Head of caudate nucleus (tissue), 42 donors: ENCODE measurements at regions not wholly inside any gene's neighbourhood (a gene's known extent, or its start where the extent isn't known, plus 50 kb on each side); places are given as distances from the start of the nearest gene placed in this dataset.
"Not testable (repeated sequence)": the region's sequence is repeated elsewhere in the genome, so short reads cannot be mapped to it uniquely, and the experiment has no call there.

ENCODE experiments used
- DNase-seq, 42 donors: peaks; one replicate each; pipeline versions ENCODE4 v3.0.0 to v3.0.0-alpha.2; 2020 to 2021; ENCODE audit warnings: mixed read lengths in 7 of 42
- intact Hi-C: fragments of 100-400 bp; cut with DNase I; formaldehyde crosslinking; loops from one replicate; pipeline ENCODE4 v1.15.0; 2022

DNA sequence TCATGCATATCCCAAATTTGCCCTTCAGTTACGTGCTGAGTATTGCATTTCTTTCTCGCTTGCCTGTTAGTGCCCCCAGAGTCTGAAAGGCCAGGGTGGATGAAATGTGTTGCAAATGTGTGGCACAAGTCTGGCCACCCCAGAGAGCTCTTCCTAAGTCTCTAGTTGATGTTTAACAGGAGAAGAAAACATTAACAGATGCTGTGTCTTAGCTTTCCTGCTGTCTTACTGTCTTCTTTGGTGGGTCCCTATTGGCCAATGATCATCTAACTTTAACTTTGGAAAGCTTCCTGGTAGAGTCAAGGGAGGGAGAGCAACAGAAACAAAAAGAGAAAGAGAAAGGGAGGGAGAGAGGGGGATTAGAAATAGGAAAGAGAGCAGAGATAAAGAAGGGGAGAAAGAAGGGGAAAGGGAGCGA lies 76.7 kb upstream of the P3H2 start:
- DNase-seq, result no peak
- intact Hi-C loops, result no loop called here

DNA sequence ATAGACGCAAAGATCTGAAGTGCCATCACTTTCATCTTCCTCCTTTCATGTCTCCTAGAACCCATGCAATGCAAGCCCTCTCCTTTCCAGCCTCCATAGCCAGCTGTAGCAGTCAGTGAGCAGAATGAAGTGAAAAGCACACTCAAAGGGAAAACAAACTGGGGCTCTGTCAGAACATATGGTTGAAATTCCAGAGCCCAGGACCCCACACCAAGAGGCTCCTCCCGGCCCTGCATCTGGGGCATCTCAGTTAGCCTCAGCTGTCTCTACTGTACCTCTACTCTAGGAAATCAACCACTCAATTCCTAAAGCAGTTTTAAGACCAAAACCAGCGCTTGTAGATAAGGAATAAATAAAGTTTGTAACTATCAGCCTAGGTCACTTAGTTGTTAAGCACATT lies 73.8 kb upstream of the P3H2 start:
- intact Hi-C loops, result no loop called here
- no peak for DNase-seq

DNA sequence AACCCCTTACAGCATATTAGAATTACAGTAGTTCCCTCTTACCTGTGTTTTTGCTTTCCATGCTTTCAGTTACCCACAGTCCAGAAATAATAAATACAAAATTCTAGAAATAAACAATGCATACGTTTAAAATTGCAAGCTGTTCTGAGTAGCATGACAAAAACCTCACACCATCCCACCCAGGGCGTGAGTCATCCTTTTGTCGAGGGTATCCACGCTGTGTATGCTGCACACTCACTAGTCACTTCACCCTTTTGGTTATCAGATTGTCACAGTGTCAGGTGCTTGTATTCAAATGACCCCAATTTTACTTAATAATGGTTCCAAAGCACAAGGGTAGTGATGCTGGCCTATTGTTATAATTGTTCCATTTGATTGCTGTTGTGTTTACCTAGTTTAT lies 72.5 kb upstream of the P3H2 start:
- intact Hi-C loops, result no loop called here
- no peak for DNase-seq

DNA sequence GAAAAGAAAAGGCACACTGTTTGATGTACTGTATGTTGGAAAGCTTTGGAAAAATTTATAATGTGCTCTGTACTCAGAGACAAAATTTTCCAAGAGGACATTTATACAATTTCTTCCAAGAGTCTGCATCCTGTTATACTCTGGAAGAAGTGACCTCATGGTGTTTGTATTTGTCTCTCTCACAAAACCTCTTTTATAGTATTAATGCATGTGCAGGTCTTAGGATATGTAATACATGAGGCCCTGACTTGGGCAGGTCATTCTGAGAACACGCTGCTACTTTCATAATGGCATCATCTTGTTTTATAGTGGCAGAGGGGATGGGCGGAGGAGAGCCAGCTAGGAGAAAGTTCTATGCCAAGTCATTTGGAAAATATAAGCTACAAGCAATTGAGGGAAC lies 72.0 kb upstream of the P3H2 start:
- intact Hi-C loops, result no loop called here
- no peak for DNase-seq

DNA sequence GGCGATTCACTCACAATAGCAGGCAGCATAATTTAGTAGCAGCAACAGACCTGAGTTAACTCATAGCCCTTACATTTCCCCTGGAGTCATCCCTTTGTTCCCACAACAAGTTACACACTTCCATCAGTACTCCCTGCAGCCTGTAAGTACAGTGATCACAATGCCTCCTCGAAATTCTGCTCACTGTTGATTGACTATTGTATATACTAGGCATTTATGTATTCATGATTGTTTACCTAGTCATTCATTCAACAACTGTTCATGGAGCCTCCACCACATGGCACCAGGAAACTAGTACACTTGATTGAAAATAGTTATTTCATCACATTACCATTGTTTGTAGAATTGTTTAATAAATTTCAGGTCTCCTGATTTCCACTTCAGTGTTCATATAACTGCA lies 71.4 kb upstream of the P3H2 start:
- DNase-seq, result no peak
- intact Hi-C loops, result no loop called here

DNA sequence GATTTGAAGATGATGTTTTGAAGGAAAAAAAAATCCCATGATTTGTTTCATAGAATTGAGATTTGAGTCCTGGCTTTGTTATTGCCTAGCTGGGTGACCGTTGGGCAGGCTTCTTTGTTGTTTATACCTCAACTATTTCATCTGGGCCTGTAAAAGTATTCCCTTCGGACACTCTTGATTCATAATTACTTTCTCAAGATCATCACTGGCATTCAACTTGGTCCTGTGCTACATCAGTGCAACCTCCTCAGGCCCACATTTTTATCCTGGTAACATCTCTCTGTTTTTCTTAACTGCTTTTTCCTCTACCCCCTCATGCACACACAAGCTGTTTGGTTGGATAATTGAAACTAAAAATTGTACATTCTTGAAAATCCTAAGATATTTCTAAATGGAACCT lies 67.5 kb upstream of the P3H2 start:
- intact Hi-C loops, result no loop called here
- no peak for DNase-seq

DNA sequence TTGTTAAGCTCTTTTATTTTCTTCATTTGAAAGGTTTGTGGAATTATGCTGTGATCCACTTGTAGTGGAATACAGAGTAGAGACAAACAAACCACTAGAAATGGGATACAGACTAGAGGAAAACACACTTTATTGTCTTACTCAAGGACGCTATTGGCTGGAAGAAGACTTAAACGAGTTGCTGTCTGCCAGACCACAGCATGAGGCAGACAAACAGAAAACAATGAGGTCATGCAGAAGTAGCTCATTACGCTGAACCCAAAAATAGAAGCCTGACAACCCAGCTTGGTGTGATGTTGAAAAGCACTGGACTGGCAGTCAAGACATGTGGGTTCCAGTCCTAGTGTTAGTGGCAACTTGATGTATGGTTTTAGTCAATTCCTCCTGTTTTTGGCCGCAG lies 62.4 kb upstream of the P3H2 start:
- peak in 12 of 42 donors; percentile 5 to 39 (median 16) for DNase-seq
- intact Hi-C loops, result no loop called here

DNA sequence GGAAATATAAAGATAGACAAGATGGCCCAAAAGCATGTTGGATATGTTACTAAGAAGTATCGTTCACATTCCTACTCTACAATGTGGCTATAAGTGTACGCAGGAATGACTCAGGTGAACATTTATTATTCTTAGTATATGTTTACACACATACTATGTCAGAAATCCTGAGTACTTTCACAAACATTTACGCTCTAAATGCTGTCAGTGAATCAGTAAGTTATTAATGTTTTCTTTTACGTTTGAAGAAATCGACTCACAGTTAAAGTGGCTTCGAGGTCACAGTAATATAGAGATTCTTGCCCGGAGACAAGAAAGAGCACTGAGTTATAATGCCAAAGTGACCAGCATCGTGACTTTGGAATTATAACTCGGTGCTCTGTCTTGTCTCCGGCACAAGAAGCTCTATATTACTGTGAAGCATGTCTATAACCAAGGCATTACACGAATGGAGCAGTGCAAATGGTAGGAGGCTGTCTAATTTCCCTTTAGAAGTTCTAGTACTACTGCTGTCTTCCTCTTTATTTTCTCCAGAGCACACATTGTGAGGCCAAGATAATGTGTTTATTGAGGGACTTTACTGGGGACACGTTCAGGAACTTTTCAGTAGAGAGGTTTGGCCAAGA lies 61.8 kb upstream of the P3H2 start:
- no peak for DNase-seq
- intact Hi-C loops, result no loop called here

DNA sequence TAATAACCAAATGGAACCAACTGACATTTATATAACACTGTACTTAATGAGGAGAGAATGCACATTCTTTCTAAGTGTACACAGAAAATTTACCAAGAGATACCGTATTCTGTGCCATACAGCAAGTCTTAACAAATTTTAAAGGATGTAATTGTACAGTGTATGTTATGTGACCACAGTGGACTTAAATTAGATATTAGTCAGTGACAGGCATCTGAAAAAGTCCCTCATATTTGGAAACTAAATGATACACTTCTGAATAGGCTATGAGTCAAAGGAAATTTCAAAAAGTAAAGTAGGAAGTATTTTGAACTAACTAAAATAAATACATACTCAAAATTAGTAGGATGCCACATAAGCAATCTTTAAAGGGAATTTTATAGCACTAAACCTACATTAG lies 59.6 kb upstream of the P3H2 start:
- DNase-seq, result no peak
- intact Hi-C loops, result no loop called here

DNA sequence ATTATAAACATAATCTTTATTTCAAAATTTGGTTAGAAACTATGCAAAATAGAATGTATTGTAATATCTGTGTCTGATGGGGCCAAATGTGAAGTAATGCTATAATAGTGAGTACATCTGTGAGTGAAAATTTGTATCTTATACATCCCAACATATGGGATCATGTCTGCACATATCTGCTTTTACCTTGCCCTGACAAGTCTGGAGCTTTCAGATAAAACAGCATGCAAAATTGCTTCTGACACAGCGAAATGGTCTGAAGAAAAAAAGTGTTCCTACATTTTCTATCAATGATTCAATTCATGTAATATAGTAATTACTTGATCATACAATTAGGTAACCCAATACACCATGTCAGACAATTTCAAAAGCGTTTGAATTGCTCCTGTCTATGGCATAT lies 58.1 kb upstream of the P3H2 start:
- no peak for DNase-seq
- intact Hi-C loops, result no loop called here

DNA sequence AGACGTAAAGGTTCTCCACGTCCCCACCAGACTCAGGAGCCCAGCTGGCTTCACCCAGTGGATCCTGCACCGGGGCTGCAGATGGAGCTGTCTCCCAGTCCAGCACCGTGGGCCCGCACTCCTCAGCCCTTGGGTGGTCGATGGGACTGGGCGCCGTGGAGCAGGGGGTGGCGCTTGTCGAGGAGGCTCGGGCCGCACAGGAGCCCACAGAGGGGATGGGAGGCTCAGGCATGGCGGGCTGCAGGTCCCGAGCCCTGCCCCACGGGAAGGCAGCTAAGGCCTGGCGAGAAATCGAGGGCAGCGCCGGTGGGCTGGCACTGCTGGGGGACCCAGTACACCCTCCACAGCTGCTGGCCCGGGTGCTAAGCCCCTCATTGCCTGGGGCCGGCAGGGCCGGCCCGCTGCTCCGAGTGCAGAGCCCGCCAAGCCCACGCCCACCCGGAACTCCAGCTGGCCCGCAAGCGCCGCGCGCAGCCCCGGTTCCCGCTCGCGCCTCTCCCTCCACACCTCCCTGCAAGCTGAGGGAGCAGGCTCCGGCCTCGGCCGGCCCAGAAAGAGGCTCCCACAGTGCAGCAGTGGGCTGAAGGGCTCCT lies 56.3 kb upstream of the P3H2 start:
- intact Hi-C loops, DNase-seq: not testable (repeated sequence)

DNA sequence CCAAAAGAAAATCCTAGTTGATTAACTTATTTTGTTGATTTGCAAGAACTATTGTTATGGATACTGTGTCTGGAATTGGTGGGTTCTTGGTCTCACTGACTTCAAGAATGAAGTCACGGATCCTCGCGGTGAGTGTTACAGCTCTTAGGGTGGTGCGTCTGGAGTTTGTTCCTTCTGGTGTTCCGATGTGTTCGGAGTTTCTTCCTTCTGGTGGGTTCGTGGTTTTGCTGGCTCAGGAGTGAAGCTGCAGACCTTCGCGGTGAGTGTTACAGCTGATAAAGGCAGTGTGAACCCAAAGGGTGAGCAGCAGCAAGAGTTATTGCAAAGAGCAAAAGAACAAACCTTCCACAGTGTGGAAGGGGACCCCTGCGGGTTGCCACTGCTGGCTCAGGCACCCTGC lies 55.4 kb upstream of the P3H2 start:
- intact Hi-C loops, DNase-seq: not testable (repeated sequence)

DNA sequence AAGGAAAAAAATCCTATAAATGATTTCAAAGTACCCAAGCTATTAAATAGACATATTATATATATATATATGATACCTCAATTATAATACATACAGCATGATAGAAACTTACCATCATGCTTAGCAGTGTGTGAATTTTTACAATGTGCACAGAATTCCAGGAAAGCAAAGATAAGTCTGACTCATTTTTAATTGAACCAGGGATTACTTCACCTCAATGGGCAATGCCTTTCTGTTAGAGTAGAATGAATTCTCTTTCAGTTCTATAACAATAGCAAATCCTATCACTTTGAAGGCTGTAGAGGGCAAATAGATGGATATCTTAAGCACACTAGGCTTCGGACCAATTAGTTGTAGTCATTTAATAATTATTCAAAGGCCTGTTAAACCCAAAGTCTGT lies 54.8 kb upstream of the P3H2 start:
- DNase-seq, result no peak
- intact Hi-C loops, result no loop called here

DNA sequence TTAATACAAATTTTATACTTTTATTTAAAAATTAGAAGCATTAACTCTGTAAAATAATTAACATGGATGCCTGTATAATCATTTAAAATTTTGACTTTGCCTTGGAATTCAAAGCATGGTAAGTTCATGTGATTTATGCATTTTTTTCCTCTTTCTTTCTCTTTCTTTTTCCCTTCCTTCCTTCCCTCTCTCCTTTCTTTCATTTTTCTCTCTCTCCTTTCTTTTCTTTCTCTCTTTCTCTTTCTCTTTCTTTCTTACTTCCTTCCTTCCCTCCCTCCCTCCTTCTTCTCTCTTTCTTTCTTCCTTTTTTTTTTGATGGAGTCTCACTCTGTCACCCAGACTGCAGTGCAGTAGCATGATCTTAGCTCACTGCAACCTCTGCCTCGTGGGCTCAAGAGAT lies 53.8 kb upstream of the P3H2 start:
- intact Hi-C loops, result no loop called here
- DNase-seq, result no peak

DNA sequence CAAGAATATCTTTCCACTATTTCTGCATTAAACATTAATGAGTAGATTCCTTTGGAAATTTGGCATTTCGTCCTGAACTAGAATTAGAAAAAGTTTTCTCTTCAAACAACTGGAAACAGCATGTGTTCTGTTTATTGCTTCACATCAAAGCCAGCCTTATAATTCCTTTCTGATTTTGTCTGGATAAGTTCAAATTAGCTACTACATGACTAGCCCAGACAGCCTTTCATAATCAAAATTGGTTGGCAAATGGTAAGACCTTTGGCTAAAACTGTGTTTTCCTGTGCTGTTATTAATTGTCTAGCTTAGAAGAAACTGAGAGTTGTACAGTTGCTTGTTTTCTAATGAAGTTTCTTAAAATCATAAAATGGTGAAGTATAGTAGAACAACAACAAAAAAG lies 52.7 kb upstream of the P3H2 start:
- intact Hi-C loops, result no loop called here
- no peak for DNase-seq

DNA sequence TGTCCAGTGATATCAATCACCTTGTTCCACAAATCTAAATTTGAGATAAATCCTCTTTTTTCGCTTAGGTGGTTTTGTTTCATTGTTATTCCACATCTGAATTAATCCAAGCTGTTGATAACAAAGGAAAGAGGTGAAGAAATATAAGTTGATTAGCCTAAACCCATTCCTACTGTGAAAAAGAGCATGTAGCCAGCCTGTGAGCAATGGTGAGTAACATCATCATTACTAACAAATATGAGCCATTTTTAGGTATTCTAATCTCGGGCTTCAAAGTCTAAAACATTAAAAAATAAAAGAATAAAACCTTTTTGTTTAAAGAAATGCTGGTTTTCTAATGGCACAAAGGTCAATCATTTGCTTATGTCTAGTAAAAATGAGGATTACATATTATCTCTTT lies 52.1 kb upstream of the P3H2 start:
- intact Hi-C loops, result no loop called here
- DNase-seq, result no peak
